H9 (cell line): ENCODE measurements at regions not wholly inside any gene's neighbourhood (a gene's known extent, or its start where the extent isn't known, plus 50 kb on each side); places are given as distances from the start of the nearest gene placed in this dataset.

ENCODE experiments used
- DNase-seq: peaks from one replicate; pipeline ENCODE4 v3.0.0-alpha.2; 2017
- H2AFZ ChIP-seq: one replicate; pipeline ENCODE4 v1.6.1; 2013; ENCODE audit warnings: mild to moderate bottlenecking, low read length, control low read depth, moderate library complexity
- H2AK5ac ChIP-seq: 2 replicates; pipeline ENCODE4 v1.6.1; 2013; ENCODE audit warnings: low read length, control low read depth, mixed read lengths; ENCODE audit not compliant: insufficient read length
- H2BK120ac ChIP-seq: one replicate; pipeline ENCODE4 v1.6.1; 2013; ENCODE audit warnings: low read depth, mild to moderate bottlenecking, low read length, control low read depth, inconsistent platforms; ENCODE audit not compliant: poor library complexity, severe bottlenecking
- H2BK12ac ChIP-seq: 2 replicates; pipeline ENCODE4 v1.6.1; 2013; ENCODE audit warnings: low read length, control low read depth, mixed read lengths, low read depth; ENCODE audit not compliant: insufficient read length
- H2BK15ac ChIP-seq: 2 replicates; pipeline ENCODE4 v1.6.1; 2013; ENCODE audit warnings: low read depth, low read length, control low read depth
- H2BK20ac ChIP-seq: one replicate; pipeline ENCODE4 v1.6.1; 2013; ENCODE audit warnings: low read depth, mild to moderate bottlenecking, low read length, control low read depth, inconsistent platforms; ENCODE audit not compliant: poor library complexity, severe bottlenecking
- H2BK5ac ChIP-seq: 2 replicates; pipeline ENCODE4 v1.6.1; 2013; ENCODE audit warnings: low read length, control low read depth, mixed read lengths; ENCODE audit not compliant: insufficient read length
- H3K14ac ChIP-seq: 2 replicates; pipeline ENCODE4 v1.6.1; 2013; ENCODE audit warnings: low read length, control low read depth; ENCODE audit not compliant: insufficient read depth
- H3K18ac ChIP-seq: 2 replicates; pipeline ENCODE4 v1.6.1; 2013; ENCODE audit warnings: low read depth, mild to moderate bottlenecking, mixed read lengths, low read length, control low read depth; ENCODE audit not compliant: insufficient read length
- H3K23ac ChIP-seq: 2 replicates; pipeline ENCODE4 v1.6.1; 2013; ENCODE audit warnings: low read length, control low read depth, mixed read lengths, low read depth; ENCODE audit not compliant: insufficient read length
- H3K23me2 ChIP-seq: 2 replicates; pipeline ENCODE4 v1.6.1; 2013; ENCODE audit warnings: low read depth, mild to moderate bottlenecking, mixed read lengths, low read length, control low read depth; ENCODE audit not compliant: insufficient read length, poor library complexity, severe bottlenecking
- H3K27ac ChIP-seq: 2 replicates; pipeline ENCODE4 v1.5.1; 2013; ENCODE audit warnings: low read length, control low read depth, mixed read lengths, low read depth; ENCODE audit not compliant: insufficient read length
- H3K27me3 ChIP-seq: 2 replicates; pipeline ENCODE4 v1.6.1; 2013; ENCODE audit warnings: low read length, control low read depth, inconsistent platforms; ENCODE audit not compliant: insufficient read depth
- H3K4ac ChIP-seq: 2 replicates; pipeline ENCODE4 v1.6.1; 2013; ENCODE audit warnings: low read depth, mild to moderate bottlenecking, control low read depth, inconsistent platforms, low read length, moderate library complexity
- H3K4me1 ChIP-seq: 2 replicates; pipeline ENCODE4 v1.6.1; 2013; ENCODE audit warnings: low read length, control low read depth, inconsistent platforms; ENCODE audit not compliant: insufficient read depth
- H3K4me2 ChIP-seq: 2 replicates; pipeline ENCODE4 v1.6.1; 2013; ENCODE audit warnings: low read length, control low read depth, mixed read lengths; ENCODE audit not compliant: insufficient read length, insufficient read depth
- H3K56ac ChIP-seq: 2 replicates; pipeline ENCODE4 v1.6.1; 2013; ENCODE audit warnings: low read depth, mild to moderate bottlenecking, mixed read lengths, low read length, control low read depth; ENCODE audit not compliant: insufficient read length
- H3K79me1 ChIP-seq: 2 replicates; pipeline ENCODE4 v1.6.1; 2013; ENCODE audit warnings: low read depth, mild to moderate bottlenecking, moderate library complexity, low read length, control low read depth, inconsistent platforms; ENCODE audit not compliant: insufficient read depth, poor library complexity, severe bottlenecking
- H3K79me2 ChIP-seq: 2 replicates; pipeline ENCODE4 v1.6.1; 2013; ENCODE audit warnings: low read length, control low read depth, inconsistent platforms; ENCODE audit not compliant: insufficient read depth
- H3K9ac ChIP-seq: 2 replicates; pipeline ENCODE4 v1.6.1; 2013; ENCODE audit warnings: low read length, control low read depth, mixed read lengths; ENCODE audit not compliant: insufficient read length; ENCODE audit errors: extremely low read depth
- H3K9me3 ChIP-seq: one replicate; pipeline ENCODE4 v1.6.1; 2013; ENCODE audit warnings: low read depth, low read length, inconsistent platforms; ENCODE audit not compliant: control insufficient read depth
- H3T11ph ChIP-seq: one replicate; pipeline ENCODE4 v1.6.1; 2013; ENCODE audit warnings: mild to moderate bottlenecking, low read length, control low read depth, inconsistent platforms
- H4K20me1 ChIP-seq: one replicate; pipeline ENCODE4 v1.6.1; 2013; ENCODE audit not compliant: control insufficient read depth, insufficient read length, insufficient read depth
- H4K5ac ChIP-seq: 2 replicates; pipeline ENCODE4 v1.6.1; 2013; ENCODE audit warnings: low read depth, mild to moderate bottlenecking, mixed read lengths, low read length, control low read depth; ENCODE audit not compliant: insufficient read length
- H4K8ac ChIP-seq: replicated peaks from 2 replicates; pipeline ENCODE4 v1.6.1; 2013; ENCODE audit warnings: low read length, control low read depth, mixed read lengths, low read depth; ENCODE audit not compliant: insufficient read length
- H4K91ac ChIP-seq: 2 replicates; pipeline ENCODE4 v1.6.1; 2013; ENCODE audit warnings: low read depth, mild to moderate bottlenecking, moderate library complexity, mixed read lengths, low read length, control low read depth; ENCODE audit not compliant: insufficient read length
- H3K27ac Mint-ChIP-seq, 3 experiments: 2 replicates in 2 of 3; 3 replicates in 1 of 3; pipeline ENCODE4 v1.8.0; 2020 to 2021; ENCODE audit warnings: mixed read lengths in 3 of 3, mild to moderate bottlenecking in 1 of 3, moderate library complexity in 1 of 3
- H3K27me3 Mint-ChIP-seq: 2 replicates; pipeline ENCODE4 v1.8.0; 2021; ENCODE audit warnings: low read depth, mild to moderate bottlenecking, moderate library complexity, mixed read lengths
- H3K36me3 Mint-ChIP-seq, 3 experiments: 2 replicates in 2 of 3; 3 replicates in 1 of 3; pipeline ENCODE4 v1.8.0; 2020 to 2021; ENCODE audit warnings: low read depth in 3 of 3, mixed read lengths in 3 of 3; ENCODE audit not compliant: insufficient read depth in 1 of 3
- H3K4me1 Mint-ChIP-seq, 2 experiments: 2 replicates each; pipeline ENCODE4 v1.8.0; 2020; ENCODE audit warnings: mixed read lengths in 2 of 2
- H3K4me3 Mint-ChIP-seq, 2 experiments: 2 replicates in 1 of 2; 3 replicates in 1 of 2; pipeline ENCODE4 v1.8.0; 2020 to 2021; ENCODE audit warnings: mild to moderate bottlenecking in 2 of 2, mixed read lengths in 2 of 2, moderate library complexity in 1 of 2
- H3K9me3 Mint-ChIP-seq, 2 experiments: 2 replicates in 1 of 2; 3 replicates in 1 of 2; pipeline ENCODE4 v1.8.0; 2020; ENCODE audit warnings: mild to moderate bottlenecking in 2 of 2, mixed read lengths in 2 of 2, moderate library complexity in 1 of 2
- CTCF ChIP-seq: fragments of 200-600 bp; sonication (generic); conservative IDR thresholded peaks from 3 replicates; pipeline ENCODE4 v1.8.0; 2021; ENCODE audit warnings: antibody characterized with exemption, mild to moderate bottlenecking
- WGBS: extraction: QIAGEN DNeasy Blood & Tissue Kit; methylation state at CpG from one replicate; pipeline ENCODE4 v1.1.7; 2013; ENCODE audit warnings: missing lambda C conversion rate, low lambda C conversion rate, mixed read lengths; ENCODE audit not compliant: insufficient read length; ENCODE audit errors: extremely low coverage; 5-methylcytosine and 5-hydroxymethylcytosine counted together

- peaks cover 0 to 3% of the 10 kb centered on the region in 2 experiments; a peak in 2 of 5 replicates for H3K9me3 Mint-ChIP-seq
- H3K23ac ChIP-seq, result no peak overlapping the region
- no peaks in the 10 kb centered on the region; the same call in 1 of the 2 replicates for H3K27me3 ChIP-seq
- no CpG with 5 or more reads among the region's 5 CpGs for WGBS
- no peak overlapping the region for H2AFZ ChIP-seq
- no peak overlapping the region for H3T11ph ChIP-seq
- H3K4ac ChIP-seq, result no peak overlapping the region
- no peak overlapping the region for H2BK15ac ChIP-seq
- no peaks in the 10 kb centered on the region for H3K9me3 ChIP-seq
- no peak overlapping the region for H2BK120ac ChIP-seq
- H3K4me1 ChIP-seq, result no peaks in the 10 kb centered on the region
- no peak overlapping the region for H4K5ac ChIP-seq
- H4K20me1 ChIP-seq, result no peaks in the 10 kb centered on the region
- H3K36me3 Mint-ChIP-seq, result no peaks in the 10 kb centered on the region
- no peak overlapping the region for H3K14ac ChIP-seq
- H3K56ac ChIP-seq, result no peak overlapping the region
- TF ChIP-seq CTCF, result no peak
- no peaks in the 10 kb centered on the region for H3K79me1 ChIP-seq
- no peak overlapping the region for H4K8ac ChIP-seq
- no peak overlapping the region for H2BK5ac ChIP-seq
- H3K9ac ChIP-seq, result no peak overlapping the region
- no peak overlapping the region for H3K18ac ChIP-seq
- H4K91ac ChIP-seq, result no peak overlapping the region
- H3K27me3 Mint-ChIP-seq, result no peaks in the 10 kb centered on the region; the same call in 1 of the 2 replicates
- H2BK20ac ChIP-seq, result no peak overlapping the region
- no peak overlapping the region for H3K4me2 ChIP-seq
- H2AK5ac ChIP-seq, result no peak overlapping the region
- peaks cover 5 to 6% of the 10 kb centered on the region in 2 experiments for H3K4me1 Mint-ChIP-seq
- no peak overlapping the region for H3K4me3 Mint-ChIP-seq
- DNase-seq, result no peak
- no peak overlapping the region for H3K27ac ChIP-seq
- no peak overlapping the region for H2BK12ac ChIP-seq
- no peaks in the 10 kb centered on the region for H3K79me2 ChIP-seq
- no peaks in the 10 kb centered on the region for H3K23me2 ChIP-seq
- no peak overlapping the region for H3K27ac Mint-ChIP-seq
Observed at GRCh38 chr10:78129211-78129610, 95.5 kb downstream of the RPS24 start.
